A549 (cell line): ENCODE measurements at regions not wholly inside any gene's neighbourhood (a gene's known extent, or its start where the extent isn't known, plus 50 kb on each side); places are given as distances from the start of the nearest gene placed in this dataset.

Experiments
- KDM1A ChIP-seq: fragments of 200-600 bp; sonication (generic); IDR thresholded peaks from 2 replicates; pipeline ENCODE4 v1.6.1; 2016; ENCODE audit warnings: low read depth, mild to moderate bottlenecking
- TF ChIP-seq, protein P1 (sequence below): fragments of >200 bp; sonication (Bioruptor Twin); formaldehyde crosslinking; IDR thresholded peaks from 3 replicates; pipeline ENCODE4 v1.5.1; 2016
- TF ChIP-seq, protein P2 (sequence below): IDR thresholded peaks from 2 replicates; pipeline ENCODE4 v1.6.1; 2012

DNA sequence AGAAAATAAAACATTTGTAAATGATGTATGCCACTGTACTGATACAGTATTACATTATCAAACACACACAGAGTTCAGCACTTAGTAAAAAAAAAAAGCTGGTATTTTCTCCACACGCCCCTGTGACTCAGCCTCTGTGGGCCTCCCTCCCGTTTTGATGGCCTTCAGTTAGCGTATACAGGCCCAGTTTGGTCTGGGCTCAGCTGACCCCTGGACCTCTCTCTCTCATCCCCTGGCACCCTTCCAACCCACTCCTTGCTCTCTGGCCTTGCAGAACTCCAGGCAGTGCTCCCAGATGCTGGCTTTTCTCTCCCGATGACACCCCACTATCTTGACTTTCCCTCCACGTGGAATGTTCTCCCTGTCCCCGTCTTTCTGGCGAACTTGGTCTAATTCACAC is 89.0 kb upstream of the LIMCH1 start:
- TF ChIP-seq, protein P1, sequence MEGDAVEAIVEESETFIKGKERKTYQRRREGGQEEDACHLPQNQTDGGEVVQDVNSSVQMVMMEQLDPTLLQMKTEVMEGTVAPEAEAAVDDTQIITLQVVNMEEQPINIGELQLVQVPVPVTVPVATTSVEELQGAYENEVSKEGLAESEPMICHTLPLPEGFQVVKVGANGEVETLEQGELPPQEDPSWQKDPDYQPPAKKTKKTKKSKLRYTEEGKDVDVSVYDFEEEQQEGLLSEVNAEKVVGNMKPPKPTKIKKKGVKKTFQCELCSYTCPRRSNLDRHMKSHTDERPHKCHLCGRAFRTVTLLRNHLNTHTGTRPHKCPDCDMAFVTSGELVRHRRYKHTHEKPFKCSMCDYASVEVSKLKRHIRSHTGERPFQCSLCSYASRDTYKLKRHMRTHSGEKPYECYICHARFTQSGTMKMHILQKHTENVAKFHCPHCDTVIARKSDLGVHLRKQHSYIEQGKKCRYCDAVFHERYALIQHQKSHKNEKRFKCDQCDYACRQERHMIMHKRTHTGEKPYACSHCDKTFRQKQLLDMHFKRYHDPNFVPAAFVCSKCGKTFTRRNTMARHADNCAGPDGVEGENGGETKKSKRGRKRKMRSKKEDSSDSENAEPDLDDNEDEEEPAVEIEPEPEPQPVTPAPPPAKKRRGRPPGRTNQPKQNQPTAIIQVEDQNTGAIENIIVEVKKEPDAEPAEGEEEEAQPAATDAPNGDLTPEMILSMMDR = no peak
- TF ChIP-seq, protein P2, sequence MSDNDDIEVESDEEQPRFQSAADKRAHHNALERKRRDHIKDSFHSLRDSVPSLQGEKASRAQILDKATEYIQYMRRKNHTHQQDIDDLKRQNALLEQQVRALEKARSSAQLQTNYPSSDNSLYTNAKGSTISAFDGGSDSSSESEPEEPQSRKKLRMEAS = no peak
- TF ChIP-seq KDM1A = no peak
